ENCODE measurements at regions not wholly inside any gene's neighbourhood (a gene's known extent, or its start where the extent isn't known, plus 50 kb on each side); places are given as distances from the start of the nearest gene placed in this dataset.

DNA sequence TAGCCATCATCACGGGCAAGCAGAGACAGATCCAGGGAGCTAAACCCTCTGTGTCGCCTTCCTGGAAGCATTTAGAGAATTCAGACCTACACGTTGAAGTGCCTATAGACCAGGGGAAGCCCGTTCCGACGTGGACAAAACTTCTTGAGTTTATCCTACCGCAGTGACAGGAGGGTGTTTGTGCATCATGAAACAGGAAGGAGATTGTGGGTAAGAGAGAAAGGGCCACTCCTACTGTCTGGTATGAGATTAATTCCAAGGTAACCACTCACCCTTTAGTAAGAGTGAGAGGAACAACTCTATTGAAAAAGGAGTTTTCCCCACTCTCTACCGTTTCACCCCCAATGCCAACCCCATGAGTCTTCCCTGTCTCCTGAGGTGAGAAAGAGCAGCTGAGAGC is 133.7 kb downstream of the TFAP2C start:
- Mint-ChIP-seq H3K36me3 (ENCODE audit: low read depth) (no peaks in the 10 kb centered on the region), H3K4me1 (ENCODE audit: low read depth) (no peaks in the 10 kb centered on the region), H3K4me3 (no peak overlapping the region), H3K27ac (no peak overlapping the region), H3K9me3 (no peaks in the 10 kb centered on the region), H3K27me3 (ENCODE audit: insufficient read depth) (no peaks in the 10 kb centered on the region)
- intact Hi-C loops (cut with micrococcal nuclease) = no loop called here
- DNase-seq (ENCODE audit: low spot score) = no peak

DNA sequence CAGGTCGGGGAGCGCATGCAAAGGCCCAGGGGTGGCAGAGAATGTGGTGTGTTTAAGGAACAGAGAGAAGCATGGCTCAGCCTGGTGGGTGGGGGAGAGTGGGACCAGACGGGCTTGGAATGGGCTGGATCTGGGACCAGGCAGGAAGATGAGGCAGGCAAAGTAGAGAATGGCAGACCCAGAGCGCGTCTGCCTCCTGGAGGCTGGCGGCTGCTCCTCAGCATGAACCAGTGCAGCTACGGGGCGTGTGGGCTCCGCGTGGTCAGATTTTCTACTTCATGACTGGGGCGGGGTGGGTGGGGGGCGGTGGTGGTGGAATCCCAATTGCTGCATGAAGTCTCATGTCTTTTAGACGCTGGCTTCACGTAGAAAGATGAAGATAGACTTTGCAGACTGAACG is 135.6 kb downstream of the TFAP2C start:
- Mint-ChIP-seq H3K27me3 (ENCODE audit: insufficient read depth) (no peaks in the 10 kb centered on the region), H3K36me3 (ENCODE audit: low read depth) (no peaks in the 10 kb centered on the region), H3K27ac (no peak overlapping the region), H3K9me3 (no peaks in the 10 kb centered on the region), H3K4me1 (ENCODE audit: low read depth) (no peaks in the 10 kb centered on the region), H3K4me3 (no peak overlapping the region)
- no peak for DNase-seq (ENCODE audit: low spot score)
- intact Hi-C loops (cut with micrococcal nuclease) = no loop called here

DNA sequence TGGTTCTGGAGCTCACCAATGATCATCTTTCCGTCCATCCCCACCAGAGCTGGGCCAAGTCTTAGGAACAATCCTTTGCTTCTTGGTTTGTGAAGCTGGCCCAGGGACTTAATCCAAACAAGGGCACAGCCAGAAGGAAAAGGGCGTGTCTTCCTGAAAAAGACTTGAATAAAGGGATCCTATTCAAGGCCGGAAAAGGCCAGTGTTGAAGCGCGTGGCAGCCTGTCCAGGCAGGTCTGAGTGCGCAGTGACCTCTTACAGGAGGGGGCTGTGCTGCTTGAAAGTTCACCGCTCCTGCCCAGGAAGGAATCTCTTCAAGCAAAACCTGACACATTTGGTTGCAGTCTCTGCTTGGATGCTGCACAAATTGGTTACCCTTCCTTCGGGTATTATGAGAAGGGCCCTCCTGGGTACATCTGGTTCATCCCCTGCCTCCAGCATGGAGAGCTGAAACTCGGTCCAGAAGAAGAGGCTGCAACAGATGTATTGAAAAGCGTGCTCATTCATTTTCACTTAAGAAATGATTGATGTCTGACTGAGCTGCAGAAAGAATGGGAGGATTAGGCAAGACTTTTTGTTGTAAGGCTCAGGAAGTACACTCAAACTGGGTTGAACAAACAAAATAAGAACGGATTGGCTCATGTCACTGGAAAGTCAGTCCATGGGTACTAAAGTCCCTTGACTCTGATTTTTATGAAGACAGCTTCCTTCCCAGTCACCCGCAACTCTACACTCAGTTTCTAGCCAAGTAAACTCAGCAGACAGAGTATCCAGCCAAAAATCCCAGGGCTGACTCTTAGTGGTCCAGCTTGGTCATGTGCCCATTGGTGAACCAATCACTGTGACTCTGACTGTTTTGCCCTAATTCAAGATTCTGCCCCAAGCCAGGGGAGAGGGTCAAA is 136.3 kb downstream of the TFAP2C start:
- no peaks in the 10 kb centered on the region for H3K4me1 Mint-ChIP-seq (ENCODE audit: low read depth)
- H3K27ac Mint-ChIP-seq = no peak overlapping the region
- no peak for DNase-seq (ENCODE audit: low spot score)
- intact Hi-C loops (cut with micrococcal nuclease) = no loop called here
- H3K27me3 Mint-ChIP-seq (ENCODE audit: insufficient read depth) = no peaks in the 10 kb centered on the region
- no peak overlapping the region for H3K4me3 Mint-ChIP-seq
- no peaks in the 10 kb centered on the region for H3K36me3 Mint-ChIP-seq (ENCODE audit: low read depth)
- H3K9me3 Mint-ChIP-seq = no peaks in the 10 kb centered on the region

DNA sequence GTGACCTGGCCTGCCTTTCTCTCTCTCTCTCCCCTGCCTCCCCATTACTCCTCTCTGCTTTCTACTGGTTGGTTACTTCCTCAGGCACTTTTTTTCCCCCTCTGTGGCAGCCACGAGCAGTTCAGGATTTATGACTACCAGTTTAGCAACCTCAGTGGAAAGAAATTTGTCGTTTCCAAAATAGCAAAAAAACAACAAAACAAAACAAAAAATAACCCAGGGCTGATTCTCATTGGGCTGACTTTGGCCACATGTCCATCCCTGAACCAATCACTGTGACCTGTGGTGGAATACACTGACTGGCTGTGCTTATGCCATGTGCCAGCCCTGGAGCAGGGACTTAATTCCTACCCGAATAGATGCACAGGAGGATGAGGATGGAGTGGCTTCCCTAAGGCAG is 137.4 kb downstream of the TFAP2C start:
- Mint-ChIP-seq H3K4me1 (ENCODE audit: low read depth) (no peaks in the 10 kb centered on the region), H3K9me3 (no peaks in the 10 kb centered on the region), H3K4me3 (no peak overlapping the region), H3K27ac (no peak overlapping the region), H3K36me3 (ENCODE audit: low read depth) (no peaks in the 10 kb centered on the region), H3K27me3 (ENCODE audit: insufficient read depth) (no peaks in the 10 kb centered on the region)
- DNase-seq (ENCODE audit: low spot score) = no peak
- intact Hi-C loops (cut with micrococcal nuclease) = no loop called here

DNA sequence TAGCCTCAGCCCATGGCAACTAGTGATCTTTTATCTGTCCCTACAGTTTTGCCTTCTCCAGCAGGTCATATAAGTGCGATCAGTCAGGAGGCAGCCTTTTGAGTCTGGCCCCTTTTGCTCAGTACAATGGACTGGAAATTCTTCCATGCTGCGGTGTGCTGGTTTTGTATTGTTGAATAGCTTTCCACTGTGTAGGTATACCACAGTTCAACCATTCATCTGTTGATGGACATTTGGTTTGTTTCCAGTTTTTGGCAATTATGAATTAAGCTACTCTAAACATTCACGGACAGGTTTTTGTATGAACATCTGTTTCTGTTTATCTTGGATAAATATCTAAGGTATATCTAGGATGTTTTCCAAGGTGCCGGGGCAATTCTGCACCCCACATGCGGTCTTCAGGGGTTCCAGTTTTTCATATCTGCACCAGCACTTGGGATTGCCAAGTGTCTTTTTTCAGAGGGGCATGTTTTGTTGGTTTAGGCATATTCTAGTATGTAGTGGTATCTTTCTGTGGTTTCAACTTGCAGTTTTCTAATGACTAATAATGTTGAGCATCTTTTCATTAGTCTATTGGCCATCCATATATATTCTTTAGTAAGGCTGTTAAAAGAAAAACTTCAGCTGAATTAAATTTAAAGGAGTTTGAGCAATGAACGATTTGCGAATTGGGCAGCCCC is 141.0 kb downstream of the TFAP2C start:
- no peaks in the 10 kb centered on the region for H3K27me3 Mint-ChIP-seq (ENCODE audit: insufficient read depth)
- no peak for DNase-seq (ENCODE audit: low spot score)
- no peak overlapping the region for H3K4me3 Mint-ChIP-seq
- no peak overlapping the region for H3K27ac Mint-ChIP-seq
- intact Hi-C loops (cut with micrococcal nuclease) = no loop called here
- no peaks in the 10 kb centered on the region for H3K9me3 Mint-ChIP-seq
- H3K36me3 Mint-ChIP-seq (ENCODE audit: low read depth) = no peaks in the 10 kb centered on the region
- no peaks in the 10 kb centered on the region for H3K4me1 Mint-ChIP-seq (ENCODE audit: low read depth)

DNA sequence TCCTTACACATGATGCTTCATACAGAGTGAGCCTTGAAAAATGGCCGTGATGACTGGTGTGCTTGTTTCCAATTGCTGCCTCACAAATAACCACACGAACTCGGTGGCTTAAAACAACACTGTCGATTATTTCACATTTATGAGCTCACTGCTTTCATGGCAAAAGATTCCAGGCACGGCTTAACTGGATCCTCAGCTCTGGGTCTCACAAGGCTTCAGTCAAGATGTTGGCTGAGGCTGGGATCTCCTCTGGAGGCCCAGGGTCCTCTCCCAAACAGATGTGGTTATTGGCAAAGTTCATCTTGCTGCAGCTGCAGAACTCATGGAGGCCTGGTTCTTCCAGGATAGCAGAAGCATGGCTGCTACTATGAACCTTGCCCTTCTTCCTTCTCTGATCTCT is 144.6 kb downstream of the TFAP2C start:
- intact Hi-C loops (cut with micrococcal nuclease) = no loop called here
- Mint-ChIP-seq H3K27me3 (ENCODE audit: insufficient read depth) (peaks cover 1% of the 10 kb centered on the region), H3K4me3 (no peak overlapping the region), H3K9me3 (no peaks in the 10 kb centered on the region), H3K36me3 (ENCODE audit: low read depth) (no peaks in the 10 kb centered on the region), H3K4me1 (ENCODE audit: low read depth) (peaks cover 8% of the 10 kb centered on the region), H3K27ac (no peak overlapping the region)
- DNase-seq (ENCODE audit: low spot score) = no peak

DNA sequence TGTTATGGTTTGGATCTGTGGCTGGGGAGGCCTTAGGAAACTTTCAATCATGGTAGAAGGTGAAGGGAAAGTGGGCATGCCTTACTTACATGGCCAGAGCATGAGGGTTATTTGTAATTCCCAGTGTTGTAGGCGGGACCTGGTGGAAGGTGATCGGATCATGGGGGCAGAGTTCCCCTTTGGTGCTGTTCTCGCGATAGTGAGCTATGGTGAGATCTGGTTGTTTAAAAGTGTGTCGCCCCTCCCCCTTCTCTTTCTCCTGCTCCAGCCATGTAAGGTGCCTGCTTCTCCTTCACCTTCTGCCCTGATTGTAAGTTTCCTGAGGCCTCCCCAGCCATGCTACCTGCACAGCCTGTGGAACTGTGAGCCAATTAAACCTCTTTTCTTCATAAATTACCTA is 145.8 kb downstream of the TFAP2C start:
- H3K27ac Mint-ChIP-seq = no peak overlapping the region
- H3K27me3 Mint-ChIP-seq (ENCODE audit: insufficient read depth) = peaks cover 1% of the 10 kb centered on the region
- no peaks in the 10 kb centered on the region for H3K36me3 Mint-ChIP-seq (ENCODE audit: low read depth)
- peaks cover 13% of the 10 kb centered on the region for H3K4me1 Mint-ChIP-seq (ENCODE audit: low read depth)
- intact Hi-C loops (cut with micrococcal nuclease) = no loop called here
- H3K9me3 Mint-ChIP-seq = no peaks in the 10 kb centered on the region
- DNase-seq (ENCODE audit: low spot score) = no peak
- no peak overlapping the region for H3K4me3 Mint-ChIP-seq

DNA sequence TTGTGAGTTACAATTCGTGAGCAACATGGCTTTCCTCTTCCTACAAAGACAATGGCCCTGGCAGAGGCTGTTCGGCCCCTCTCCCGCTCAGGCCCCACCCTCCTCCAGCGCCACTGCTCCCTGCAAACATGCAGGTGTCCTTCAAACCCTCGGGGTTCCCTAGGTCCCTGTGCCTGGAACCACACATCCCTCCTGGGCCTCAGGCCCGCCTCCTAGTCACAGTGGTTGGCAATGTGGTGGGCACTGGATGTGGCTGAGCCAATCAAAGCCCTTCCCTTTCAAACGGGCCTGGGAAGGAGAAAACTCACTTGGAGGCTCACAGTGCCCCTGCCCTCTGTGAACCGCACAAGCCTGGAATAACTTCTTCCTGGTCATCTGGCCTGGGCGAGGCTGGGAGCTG is 147.2 kb downstream of the TFAP2C start:
- Mint-ChIP-seq H3K36me3 (ENCODE audit: low read depth) (no peaks in the 10 kb centered on the region), H3K27ac (no peak overlapping the region), H3K27me3 (ENCODE audit: insufficient read depth) (peaks cover 6% of the 10 kb centered on the region), H3K4me3 (no peak overlapping the region), H3K4me1 (ENCODE audit: low read depth) (peaks cover 13% of the 10 kb centered on the region), H3K9me3 (no peaks in the 10 kb centered on the region)
- intact Hi-C loops (cut with micrococcal nuclease) = no loop called here
- no peak for DNase-seq (ENCODE audit: low spot score)

DNA sequence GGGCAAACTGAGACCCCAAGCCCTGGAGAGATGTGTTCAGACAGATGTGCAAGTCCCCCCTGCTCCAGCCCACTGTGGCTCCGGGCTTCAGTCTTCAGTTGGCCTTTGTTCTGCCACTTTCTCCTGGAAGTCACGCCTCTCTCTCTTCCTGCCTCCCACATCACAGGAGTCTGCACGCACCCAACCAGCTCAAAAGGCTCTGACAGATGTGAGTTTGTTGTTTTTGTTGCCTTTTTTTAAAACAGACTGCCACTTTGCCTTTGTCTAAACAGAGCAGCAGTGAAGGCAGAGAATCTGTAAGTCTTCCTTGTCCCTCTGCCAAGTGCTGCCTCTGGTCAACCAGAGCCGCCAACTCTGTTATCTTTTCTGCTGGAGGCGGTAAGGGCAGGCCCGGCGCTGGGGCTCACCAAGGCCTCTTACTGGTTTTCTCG is 149.7 kb downstream of the TFAP2C start:
- intact Hi-C loops (cut with micrococcal nuclease) = no loop called here
- Mint-ChIP-seq H3K4me3 (no peak overlapping the region), H3K27ac (no peak overlapping the region)

DNA sequence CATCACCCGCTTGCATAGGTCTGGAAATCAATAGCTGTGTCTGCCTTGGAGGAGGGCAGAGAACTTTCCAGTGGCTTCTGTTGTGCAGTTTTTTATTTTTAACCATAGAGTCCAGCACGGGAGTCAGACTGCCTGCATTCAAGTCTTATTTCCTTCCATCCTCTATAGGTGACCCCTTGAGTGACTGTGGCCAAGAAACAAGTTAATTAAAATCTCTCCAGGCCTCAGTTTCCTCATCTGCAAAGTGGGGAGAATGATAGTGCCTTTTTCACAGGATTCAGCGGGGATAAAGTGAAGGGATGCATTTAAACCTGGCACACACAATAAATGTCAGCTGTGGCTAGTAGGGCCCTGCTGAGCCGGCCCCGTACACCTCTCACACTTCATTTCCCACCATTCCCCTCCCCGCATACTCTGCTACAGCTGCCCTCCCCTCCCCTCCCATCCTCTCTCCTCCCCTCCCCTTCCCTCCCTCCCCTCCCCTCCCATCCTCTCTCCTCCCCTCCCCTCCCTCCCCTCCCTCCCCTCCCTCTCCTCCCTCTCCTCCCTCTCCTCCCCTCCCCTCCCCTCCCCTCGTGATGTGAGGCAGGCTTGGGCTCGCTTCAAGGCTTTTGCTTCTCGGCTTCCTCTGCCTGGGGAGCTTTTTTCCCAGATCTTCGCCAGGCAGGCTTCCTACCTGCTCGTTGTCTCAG is 150.5 kb downstream of the TFAP2C start:
- H3K4me1 Mint-ChIP-seq (ENCODE audit: low read depth) = peaks cover 13% of the 10 kb centered on the region
- intact Hi-C loops (cut with micrococcal nuclease) = no loop called here
- no peak overlapping the region for H3K4me3 Mint-ChIP-seq
- peaks cover 6% of the 10 kb centered on the region for H3K27me3 Mint-ChIP-seq (ENCODE audit: insufficient read depth)
- no peaks in the 10 kb centered on the region for H3K36me3 Mint-ChIP-seq (ENCODE audit: low read depth)
- no peak for DNase-seq (ENCODE audit: low spot score)
- H3K27ac Mint-ChIP-seq = no peak overlapping the region
- H3K9me3 Mint-ChIP-seq = no peaks in the 10 kb centered on the region

More for the DNA sequence above, 149.7 kb downstream of the TFAP2C start:
- Mint-ChIP-seq H3K9me3 (no peaks in the 10 kb centered on the region), H3K27me3 (ENCODE audit: insufficient read depth) (peaks cover 6% of the 10 kb centered on the region), H3K36me3 (ENCODE audit: low read depth) (no peaks in the 10 kb centered on the region), H3K4me1 (ENCODE audit: low read depth) (peaks cover 13% of the 10 kb centered on the region)
- DNase-seq (ENCODE audit: low spot score) = no peak

DNA sequence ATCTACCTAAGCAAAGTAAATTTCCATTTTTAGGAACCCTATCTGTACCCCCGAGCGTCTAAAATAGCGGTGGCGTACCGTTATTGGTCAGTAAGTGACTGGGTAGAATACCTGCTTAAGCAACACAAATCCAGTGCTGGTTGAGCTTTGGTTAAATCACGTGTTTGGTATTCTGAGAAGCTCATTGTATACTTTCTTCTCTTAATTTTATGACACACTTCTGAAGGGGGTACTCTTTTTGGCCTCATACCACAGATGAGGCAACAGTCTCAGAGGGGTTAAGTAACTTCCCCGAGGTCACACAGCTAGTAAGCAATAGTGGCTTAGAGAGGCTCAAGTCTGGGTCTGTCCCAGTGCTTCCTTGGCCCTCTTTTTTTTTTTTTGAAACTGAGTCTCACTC is 151.2 kb downstream of the TFAP2C start:
- Mint-ChIP-seq H3K4me3 (no peak overlapping the region), H3K36me3 (ENCODE audit: low read depth) (no peaks in the 10 kb centered on the region), H3K27ac (no peak overlapping the region), H3K9me3 (no peaks in the 10 kb centered on the region), H3K4me1 (ENCODE audit: low read depth) (peaks cover 13% of the 10 kb centered on the region), H3K27me3 (ENCODE audit: insufficient read depth) (peaks cover 6% of the 10 kb centered on the region)
- no peak for DNase-seq (ENCODE audit: low spot score)
- intact Hi-C loops (cut with micrococcal nuclease) = no loop called here

DNA sequence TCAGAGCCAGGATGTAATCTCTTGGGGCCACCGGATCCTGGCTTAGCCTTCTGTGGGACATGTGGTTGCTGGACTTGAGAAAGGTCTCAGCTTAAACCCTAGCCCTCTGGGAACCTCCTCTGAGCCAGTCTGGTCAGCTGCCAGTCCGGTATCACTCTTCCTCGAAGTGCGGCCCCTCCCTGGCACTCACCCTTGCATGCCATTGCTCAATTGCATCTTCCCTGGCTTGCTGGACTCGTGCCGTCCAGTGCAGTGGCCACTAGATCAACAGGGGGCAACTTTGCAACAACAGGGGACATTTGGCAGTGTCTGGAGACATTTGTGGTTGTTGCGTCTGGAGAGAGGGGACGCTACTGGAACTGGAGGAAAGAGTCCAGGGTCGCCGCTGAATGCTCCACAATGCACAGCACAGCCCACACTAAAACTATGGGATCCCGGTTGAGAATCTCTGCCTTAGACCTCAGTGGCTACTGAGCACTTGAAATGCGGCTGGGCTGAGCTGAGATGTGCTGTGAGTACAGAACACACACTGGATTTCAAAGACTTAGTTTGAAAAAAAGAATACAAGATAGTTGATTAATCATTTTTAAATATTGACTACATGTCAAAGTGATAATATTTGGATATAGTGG is 152.1 kb downstream of the TFAP2C start:
- H3K27me3 Mint-ChIP-seq (ENCODE audit: insufficient read depth) = peaks cover 6% of the 10 kb centered on the region
- peaks cover 13% of the 10 kb centered on the region for H3K4me1 Mint-ChIP-seq (ENCODE audit: low read depth)

More for the DNA sequence above, 152.1 kb downstream of the TFAP2C start:
- intact Hi-C loops (cut with micrococcal nuclease) = no loop called here
- DNase-seq (ENCODE audit: low spot score) = no peak
- no peaks in the 10 kb centered on the region for H3K36me3 Mint-ChIP-seq (ENCODE audit: low read depth)
- no peak overlapping the region for H3K4me3 Mint-ChIP-seq
- H3K9me3 Mint-ChIP-seq = no peaks in the 10 kb centered on the region
- H3K27ac Mint-ChIP-seq = no peak overlapping the region

All from activated T-helper 1 cell treated with anti-CD3 and anti-CD28 coated beads, Interleukin-12 subunit alpha, Interleukin-12 subunit beta, Interleukin-2, Interleukin-4 antibody, amounts not matched to agents 30 ng/mL and 10 ng/mL and 1 ng/mL, durations not matched to agents 14 hours and 24 hours and 36 hours (primary cell).